Pancreas (tissue), 10 donors: ENCODE measurements at regions not wholly inside any gene's neighbourhood (a gene's known extent, or its start where the extent isn't known, plus 50 kb on each side); places are given as distances from the start of the nearest gene placed in this dataset.

Source experiments
- ATAC-seq, 4 donors: fragments of 200-7000 bp; cut with Tn5 transposase; one replicate each; pipeline versions ENCODE4 v1.8.0 to v1.9.1; 2020; ENCODE audit warnings: mild to moderate bottlenecking in 4 of 4, moderate library complexity in 4 of 4
- DNase-seq, 6 donors: peaks; one replicate each; pipeline ENCODE4 v3.0.0-alpha.2; 2020
- FAIRE-seq: peaks from 2 replicates; lab custom pipeline; 2012; peaks lifted over from hg19 to GRCh38; lab: Jason Lieb, UNC
- H3K27ac ChIP-seq, 4 donors: fragments of 200-600 bp; sonication (generic); 1 replicate in 3 of 4; 2 replicates in 1 of 4; pipeline versions ENCODE4 v1.5.0 to v1.8.0; 2020
- H3K27me3 ChIP-seq, 4 donors: fragments of 200-600 bp; one replicate each; pipeline ENCODE4 v1.8.0; 2021
- H3K36me3 ChIP-seq, 3 donors: fragments of 200-600 bp; sonication (generic) in 1 of 3; one replicate each; pipeline versions ENCODE4 v1.5.0 to v1.8.0; 2020 to 2021
- H3K4me1 ChIP-seq, 3 donors: fragments of 200-600 bp; one replicate each; pipeline ENCODE4 v1.8.0; 2021
- H3K4me3 ChIP-seq, 4 donors: fragments of 200-600 bp; sonication (generic) in 2 of 4; one replicate each; pipeline versions ENCODE4 v1.5.0 to v1.8.0; 2020 to 2021
- H3K9me3 ChIP-seq, 4 donors: fragments of 200-600 bp; one replicate each; pipeline ENCODE4 v1.8.0; 2021
- WGBS, 2 donors: extraction: QIAGEN DNeasy Blood & Tissue Kit; methylation state at CpG; one replicate each; pipeline ENCODE4 v1.1.7; 2013; 5-methylcytosine and 5-hydroxymethylcytosine counted together
- intact Hi-C, 3 donors: fragments of 100-400 bp; cut with DNase I; formaldehyde crosslinking; loops; one replicate each; pipeline versions ENCODE4 v1.11.1 to v1.14.2; 2022
- TF ChIP-seq, protein P1 (sequence below), 4 donors: fragments of 200-600 bp; sonication (generic) in 3 of 4; IDR thresholded peaks; one replicate each; pipeline versions ENCODE4 v1.5.0 to v1.8.0; 2021; ENCODE audit warnings: antibody characterized with exemption in 4 of 4
- donor health status: healthy with polysubstance abuse.
- donor health status: DM: no; HTN: no; CAD: no; lungs with moderate emphysema.
- donor health status: DM: no; HTN: no; CAD: no.
- donor health status: control.
- donor health status: control.
- donor health status: Bipolar disorder and iron deficiency.
- donor health status: DM: yes; HTN: yes; CAD: no.
- donor health status: DM: no; HTN: no; CAD: no.
- donor health status: DM: no; HTN: no; CAD: no.
- donor health status: DM: yes; HTN: yes; CAD: no.

DNA sequence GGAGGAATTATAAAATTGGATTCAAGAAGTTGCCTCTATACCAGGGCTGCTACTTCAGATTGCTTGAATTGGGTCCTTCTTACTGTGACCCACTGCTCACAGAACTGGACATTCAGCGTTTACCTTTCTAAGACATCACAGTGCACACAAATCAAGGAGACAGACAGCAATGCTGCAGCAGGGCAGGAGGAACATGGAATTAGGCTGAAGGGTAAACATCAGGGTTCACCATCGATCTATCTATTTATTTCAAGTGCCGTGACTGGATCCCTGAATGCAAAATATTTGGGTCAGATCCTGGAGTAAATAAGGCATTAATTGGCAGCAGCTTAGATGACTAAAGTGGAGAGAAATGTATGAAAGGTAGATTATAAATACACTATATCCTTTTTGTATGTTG lies 76.9 kb upstream of the HMGA2 start:
- TF ChIP-seq, protein P1, sequence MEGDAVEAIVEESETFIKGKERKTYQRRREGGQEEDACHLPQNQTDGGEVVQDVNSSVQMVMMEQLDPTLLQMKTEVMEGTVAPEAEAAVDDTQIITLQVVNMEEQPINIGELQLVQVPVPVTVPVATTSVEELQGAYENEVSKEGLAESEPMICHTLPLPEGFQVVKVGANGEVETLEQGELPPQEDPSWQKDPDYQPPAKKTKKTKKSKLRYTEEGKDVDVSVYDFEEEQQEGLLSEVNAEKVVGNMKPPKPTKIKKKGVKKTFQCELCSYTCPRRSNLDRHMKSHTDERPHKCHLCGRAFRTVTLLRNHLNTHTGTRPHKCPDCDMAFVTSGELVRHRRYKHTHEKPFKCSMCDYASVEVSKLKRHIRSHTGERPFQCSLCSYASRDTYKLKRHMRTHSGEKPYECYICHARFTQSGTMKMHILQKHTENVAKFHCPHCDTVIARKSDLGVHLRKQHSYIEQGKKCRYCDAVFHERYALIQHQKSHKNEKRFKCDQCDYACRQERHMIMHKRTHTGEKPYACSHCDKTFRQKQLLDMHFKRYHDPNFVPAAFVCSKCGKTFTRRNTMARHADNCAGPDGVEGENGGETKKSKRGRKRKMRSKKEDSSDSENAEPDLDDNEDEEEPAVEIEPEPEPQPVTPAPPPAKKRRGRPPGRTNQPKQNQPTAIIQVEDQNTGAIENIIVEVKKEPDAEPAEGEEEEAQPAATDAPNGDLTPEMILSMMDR (IDR thresholded peaks at IDR 0.05) = no peak
- H3K4me1 ChIP-seq = no peaks in the 10 kb centered on the region
- H3K4me3 ChIP-seq = no peak overlapping the region
- intact Hi-C loops = no loop called here
- FAIRE-seq = no peak
- no peak overlapping the region for H3K27ac ChIP-seq
- H3K9me3 ChIP-seq = no peaks in the 10 kb centered on the region
- whole genome bisulfite sequencing, 2 donors = 30 to 32% methylated on average over 3 of the region's 3 CpGs
- no peak for ATAC-seq
- H3K36me3 ChIP-seq = no peaks in the 10 kb centered on the region
- no peak for DNase-seq
- H3K27me3 ChIP-seq = peaks cover 0 to 8% (median 0%) of the 10 kb centered on the region in 4 donors

DNA sequence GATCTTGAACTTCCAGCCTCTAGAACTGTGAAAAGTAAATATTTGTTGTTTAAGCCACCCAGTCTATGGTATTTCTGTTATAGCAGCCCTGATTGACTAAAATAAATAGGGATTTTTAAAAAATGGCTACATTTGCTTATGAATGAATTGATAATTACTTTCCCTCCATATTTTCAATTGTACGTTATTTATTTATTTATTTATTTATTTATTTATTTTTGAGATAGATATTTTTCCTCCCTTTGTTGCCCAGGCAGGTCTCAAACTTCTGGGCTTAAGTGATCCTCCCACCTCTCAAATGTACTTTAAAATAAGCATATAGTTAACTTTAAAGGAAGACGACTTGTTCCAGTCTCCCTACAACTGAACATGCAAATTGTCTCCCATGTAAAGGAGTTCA lies 76.0 kb upstream of the HMGA2 start:
- no peak overlapping the region for H3K27ac ChIP-seq
- TF ChIP-seq, protein P1 (IDR thresholded peaks at IDR 0.05) = no peak
- no peaks in the 10 kb centered on the region for H3K36me3 ChIP-seq
- FAIRE-seq (no peak), DNase-seq (no peak), ATAC-seq (no peak)
- H3K27me3 ChIP-seq = no peaks in the 10 kb centered on the region
- H3K4me3 ChIP-seq = no peak overlapping the region
- 70 to 86% methylated on average over 2 of the region's 2 CpGs for WGBS, 2 donors
- intact Hi-C loops = no loop called here
- no peaks in the 10 kb centered on the region for H3K9me3 ChIP-seq
- H3K4me1 ChIP-seq = no peaks in the 10 kb centered on the region

DNA sequence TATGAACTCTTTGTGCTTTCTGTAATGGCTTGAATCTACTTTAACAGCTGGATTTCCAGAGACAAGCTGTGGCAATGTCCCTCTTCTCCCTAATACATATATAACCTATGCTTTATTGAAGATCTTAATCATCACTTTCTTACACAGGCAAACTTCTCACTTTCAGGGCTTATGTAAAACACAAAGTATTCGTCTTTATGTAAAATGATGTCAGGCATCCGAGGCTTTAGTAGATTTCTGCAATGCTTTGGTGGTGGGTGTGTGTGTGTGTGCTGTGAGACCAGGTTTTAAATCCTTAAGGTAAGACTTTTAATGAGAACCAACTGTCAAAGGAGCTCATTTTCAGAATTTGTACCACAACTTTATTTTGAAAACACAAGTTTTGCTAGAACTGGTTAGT lies 70.0 kb upstream of the HMGA2 start:
- intact Hi-C loops = no loop called here
- Histone ChIP-seq H3K27me3 (no peaks in the 10 kb centered on the region), H3K4me3 (no peak overlapping the region), H3K36me3 (no peaks in the 10 kb centered on the region), H3K27ac (no peak overlapping the region), H3K9me3 (no peaks in the 10 kb centered on the region), H3K4me1 (no peaks in the 10 kb centered on the region)
- TF ChIP-seq, protein P1 (IDR thresholded peaks at IDR 0.05) = no peak
- FAIRE-seq (no peak), ATAC-seq (no peak), DNase-seq (no peak)
- WGBS, 2 donors = 66 to 72% methylated on average over 2 of the region's 2 CpGs

DNA sequence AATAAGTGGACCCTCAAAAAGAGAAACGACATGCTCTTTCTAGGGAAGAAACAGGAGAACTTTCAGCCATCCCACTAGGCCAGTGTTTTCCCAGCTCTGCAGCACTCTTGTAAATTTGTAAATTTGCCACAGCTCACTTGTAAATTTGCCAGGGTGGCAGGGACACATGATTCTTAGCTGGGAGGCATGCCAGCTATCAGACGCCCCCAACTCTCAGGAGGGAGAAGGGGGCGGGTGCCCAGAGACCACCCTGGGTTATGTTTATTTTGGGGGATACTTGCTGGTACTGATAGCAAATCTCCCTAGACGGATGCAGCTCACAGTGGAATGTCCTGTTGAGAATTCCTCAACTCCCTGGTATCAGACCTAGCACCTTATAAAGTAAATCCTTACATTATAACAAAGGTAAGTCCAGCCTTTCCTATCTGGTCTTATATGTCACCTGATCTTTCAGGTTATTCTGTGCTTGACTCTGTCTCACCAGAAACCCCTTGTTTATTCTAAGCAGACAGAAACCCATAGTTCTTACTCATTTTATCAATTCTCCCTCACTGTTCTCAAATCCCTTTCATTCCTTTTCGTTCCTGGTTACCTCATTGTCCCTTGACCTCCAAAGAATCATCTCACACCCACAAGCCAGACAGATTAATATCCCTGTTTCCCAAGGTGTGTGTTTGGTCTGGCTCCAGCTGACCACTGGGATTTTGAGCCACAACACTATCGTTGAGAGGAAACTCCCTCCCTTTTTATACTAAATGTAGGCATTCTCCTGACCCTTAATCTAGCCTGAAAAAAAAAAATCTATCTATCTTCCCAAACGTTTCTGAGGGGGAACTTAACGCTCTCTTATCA lies 69.3 kb upstream of the HMGA2 start:
- TF ChIP-seq, protein P1 (IDR thresholded peaks at IDR 0.05) = no peak
- WGBS, 2 donors = 30 to 44% methylated on average over 8 of the region's 8 CpGs

DNA sequence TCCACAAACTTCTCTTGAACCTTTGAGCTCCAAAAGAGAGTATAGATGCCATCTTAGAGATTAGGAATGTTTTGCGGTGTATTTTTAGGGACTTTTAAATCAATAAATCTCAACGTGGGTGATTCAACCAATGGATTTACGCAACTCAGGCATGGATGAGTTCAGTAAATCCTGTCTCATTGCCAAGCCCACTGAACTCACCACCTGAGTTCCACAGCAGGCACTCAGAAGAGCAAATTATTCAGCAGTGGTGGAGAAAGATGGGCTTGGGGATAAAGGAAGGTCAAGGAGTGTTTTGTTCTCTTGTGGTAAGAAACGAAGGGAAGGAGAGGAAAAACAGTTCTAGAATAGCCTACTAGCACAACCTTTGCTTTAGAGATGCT lies 68.7 kb upstream of the HMGA2 start:
- no peaks in the 10 kb centered on the region for H3K9me3 ChIP-seq
- H3K27ac ChIP-seq = no peak overlapping the region
- H3K4me3 ChIP-seq = no peak overlapping the region
- DNase-seq (no peak), ATAC-seq (no peak), FAIRE-seq (no peak)
- WGBS, 2 donors = 44 to 58% methylated on average over 4 of the region's 4 CpGs
- no peaks in the 10 kb centered on the region for H3K4me1 ChIP-seq
- H3K27me3 ChIP-seq = no peaks in the 10 kb centered on the region
- TF ChIP-seq, protein P1 (IDR thresholded peaks at IDR 0.05) = no peak
- intact Hi-C loops = no loop called here
- H3K36me3 ChIP-seq = no peaks in the 10 kb centered on the region

More for the DNA sequence above, 69.3 kb upstream of the HMGA2 start:
- no peak overlapping the region for H3K27ac ChIP-seq
- H3K4me3 ChIP-seq = no peak overlapping the region
- no peaks in the 10 kb centered on the region for H3K4me1 ChIP-seq
- intact Hi-C loops = no loop called here
- FAIRE-seq = no peak
- no peaks in the 10 kb centered on the region for H3K36me3 ChIP-seq
- ATAC-seq = no peak
- no peaks in the 10 kb centered on the region for H3K27me3 ChIP-seq
- DNase-seq = no peak
- H3K9me3 ChIP-seq = no peaks in the 10 kb centered on the region
